SU-DHL-6 (cell line): ENCODE measurements at regions not wholly inside any gene's neighbourhood (a gene's known extent, or its start where the extent isn't known, plus 50 kb on each side); places are given as distances from the start of the nearest gene placed in this dataset.

Experiments
- H2AFZ ChIP-seq: fragments of 200-600 bp; sonication (generic); 2 replicates; pipeline ENCODE4 v1.6.1; 2014; ENCODE audit warnings: low read depth, mild to moderate bottlenecking, moderate library complexity, mixed read lengths, antibody characterized with exemption, low read length; ENCODE audit not compliant: severe bottlenecking
- H3F3A ChIP-seq: fragments of 200-600 bp; shearing (Covaris generic); 2 replicates; pipeline ENCODE4 v1.6.0; 2016; ENCODE audit warnings: antibody characterized with exemption, mild to moderate bottlenecking; ENCODE audit not compliant: insufficient read depth
- H3K27ac ChIP-seq: fragments of 200-600 bp; sonication (generic); 2 replicates; pipeline ENCODE4 v1.5.1; 2016; ENCODE audit warnings: low read depth, mild to moderate bottlenecking, low read length, moderate library complexity, mixed read lengths
- H3K27me3 ChIP-seq: fragments of 200-600 bp; sonication (generic), shearing (Covaris generic); 2 replicates; pipeline ENCODE4 v1.6.0; 2014; ENCODE audit warnings: mild to moderate bottlenecking, low read length
- H3K36me3 ChIP-seq: fragments of 200-600 bp; sonication (generic); 2 replicates; pipeline ENCODE4 v1.6.1; 2014; ENCODE audit warnings: mild to moderate bottlenecking, low read length, mixed read lengths
- H3K4me2 ChIP-seq: fragments of 300-600, 200-600 bp; shearing (Covaris generic), sonication (generic); 2 replicates; pipeline ENCODE4 v1.6.0; 2014; ENCODE audit warnings: low read length, low read depth, mild to moderate bottlenecking; ENCODE audit not compliant: poor library complexity, severe bottlenecking
- H3K4me3 ChIP-seq: fragments of 200-600 bp; sonication (generic); 2 replicates; pipeline ENCODE4 v1.5.1; 2014; ENCODE audit warnings: antibody characterized with exemption, low read length, mild to moderate bottlenecking, mixed read lengths; ENCODE audit not compliant: insufficient read depth, poor library complexity, severe bottlenecking
- H3K79me2 ChIP-seq: fragments of 200-600 bp; sonication (generic); 2 replicates; pipeline ENCODE4 v1.6.1; 2014; ENCODE audit warnings: mild to moderate bottlenecking, low read length, moderate library complexity; ENCODE audit not compliant: insufficient read depth
- H3K9ac ChIP-seq: fragments of 200-600 bp; sonication (generic); 2 replicates; pipeline ENCODE4 v1.7.0; 2014; ENCODE audit warnings: mild to moderate bottlenecking, low read length
- H3K9me2 ChIP-seq: fragments of 200-600 bp; sonication (generic); replicated peaks from 2 replicates; pipeline ENCODE4 v1.6.1; 2014; ENCODE audit warnings: low read length; ENCODE audit not compliant: insufficient read depth
- H3K9me3 ChIP-seq: fragments of 200-600 bp; sonication (generic); 2 replicates; pipeline ENCODE4 v1.6.1; 2014; ENCODE audit warnings: low read length, mixed read lengths; ENCODE audit not compliant: insufficient read depth
- H4K20me1 ChIP-seq: fragments of 200-600 bp; sonication (generic); 2 replicates; pipeline ENCODE4 v1.6.1; 2014; ENCODE audit warnings: low read depth, mild to moderate bottlenecking, antibody characterized with exemption, low read length, moderate library complexity, mixed read lengths
- EZH2phosphoT487 ChIP-seq: fragments of 200-600 bp; sonication (generic), shearing (Covaris generic); conservative IDR thresholded peaks from 2 replicates; pipeline ENCODE4 v1.6.1; 2018; ENCODE audit warnings: mild to moderate bottlenecking, antibody characterized with exemption, low read length, moderate library complexity, mixed read lengths
- TF ChIP-seq, protein P1 (sequence below): fragments of 200-600 bp; sonication (generic); IDR thresholded peaks from one replicate; pipeline ENCODE4 v1.5.1; 2017; ENCODE audit warnings: antibody characterized with exemption, mild to moderate bottlenecking, low read length, moderate library complexity; ENCODE audit not compliant: insufficient read depth, poor library complexity, severe bottlenecking

DNA sequence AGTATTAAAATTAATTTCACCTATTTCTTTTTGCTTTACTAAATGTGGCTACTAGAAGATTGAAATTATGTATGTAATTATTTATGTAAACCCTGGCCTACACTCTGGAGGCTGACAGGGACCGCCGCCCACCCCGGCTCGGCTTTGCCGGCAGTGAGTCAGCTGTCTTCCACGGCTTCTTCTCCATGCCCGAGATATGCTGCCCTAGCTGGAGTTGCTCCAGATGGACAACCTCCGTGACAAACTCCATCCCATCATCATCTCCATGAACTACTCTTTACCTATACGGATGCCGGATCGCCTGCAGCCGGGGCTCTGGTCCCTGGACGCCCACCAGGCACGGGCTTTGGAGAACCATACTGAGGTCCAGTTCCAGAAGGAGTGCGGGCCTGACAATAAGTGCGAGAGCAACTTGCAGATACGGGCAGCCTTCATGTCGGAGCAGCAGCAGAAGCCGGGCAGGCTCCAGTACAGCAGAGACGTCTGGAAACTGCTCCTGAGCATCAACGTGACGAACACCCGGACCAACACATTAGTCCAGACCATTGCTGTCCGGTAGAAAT, 86.9 kb upstream of the NID2 start:
- Histone ChIP-seq H3K27me3 (no peaks in the 10 kb centered on the region), H3K4me2 (no peak overlapping the region), H3K36me3 (no peaks in the 10 kb centered on the region), H3K9me3 (no peaks in the 10 kb centered on the region), H3K4me3 (no peak overlapping the region), H3F3A (no peaks in the 10 kb centered on the region), H3K9ac (no peak overlapping the region), H2AFZ (no peak overlapping the region), H3K27ac (no peak overlapping the region), H4K20me1 (no peaks in the 10 kb centered on the region), H3K9me2 (no peaks in the 10 kb centered on the region), H3K79me2 (no peaks in the 10 kb centered on the region)
- TF ChIP-seq, protein P1, sequence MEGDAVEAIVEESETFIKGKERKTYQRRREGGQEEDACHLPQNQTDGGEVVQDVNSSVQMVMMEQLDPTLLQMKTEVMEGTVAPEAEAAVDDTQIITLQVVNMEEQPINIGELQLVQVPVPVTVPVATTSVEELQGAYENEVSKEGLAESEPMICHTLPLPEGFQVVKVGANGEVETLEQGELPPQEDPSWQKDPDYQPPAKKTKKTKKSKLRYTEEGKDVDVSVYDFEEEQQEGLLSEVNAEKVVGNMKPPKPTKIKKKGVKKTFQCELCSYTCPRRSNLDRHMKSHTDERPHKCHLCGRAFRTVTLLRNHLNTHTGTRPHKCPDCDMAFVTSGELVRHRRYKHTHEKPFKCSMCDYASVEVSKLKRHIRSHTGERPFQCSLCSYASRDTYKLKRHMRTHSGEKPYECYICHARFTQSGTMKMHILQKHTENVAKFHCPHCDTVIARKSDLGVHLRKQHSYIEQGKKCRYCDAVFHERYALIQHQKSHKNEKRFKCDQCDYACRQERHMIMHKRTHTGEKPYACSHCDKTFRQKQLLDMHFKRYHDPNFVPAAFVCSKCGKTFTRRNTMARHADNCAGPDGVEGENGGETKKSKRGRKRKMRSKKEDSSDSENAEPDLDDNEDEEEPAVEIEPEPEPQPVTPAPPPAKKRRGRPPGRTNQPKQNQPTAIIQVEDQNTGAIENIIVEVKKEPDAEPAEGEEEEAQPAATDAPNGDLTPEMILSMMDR = no peak
- TF ChIP-seq EZH2phosphoT487 = no peak

DNA sequence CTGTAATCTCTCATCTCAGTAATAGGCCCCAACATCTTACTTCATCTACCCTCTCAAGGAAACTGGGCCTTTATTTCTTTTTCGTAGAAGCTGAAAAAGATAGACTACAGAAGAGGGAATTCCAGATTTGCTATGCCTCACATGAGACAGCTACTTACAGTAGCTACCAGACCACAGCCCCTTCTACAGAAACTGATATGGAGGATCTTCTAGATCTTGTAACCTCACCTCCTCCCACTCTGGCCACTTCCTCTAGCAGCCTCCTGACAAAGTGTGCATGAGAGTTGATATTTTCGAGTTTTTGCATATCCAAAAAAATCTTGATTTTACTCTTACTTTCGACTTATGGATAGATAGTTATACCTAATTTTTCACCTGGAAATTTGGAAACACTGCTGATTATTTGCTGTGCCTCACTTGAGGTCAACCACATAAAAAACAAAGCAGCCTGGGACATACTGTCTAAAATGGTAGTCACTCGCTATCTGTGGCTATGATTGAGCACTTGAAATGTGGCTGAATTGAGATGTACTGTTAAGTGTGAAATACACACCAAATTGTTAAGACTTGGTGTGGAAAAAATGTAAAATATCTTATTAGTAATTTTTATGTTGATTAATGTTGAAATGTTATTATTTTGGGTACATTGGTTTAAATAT, 86.3 kb upstream of the NID2 start:
- H3K36me3 ChIP-seq = no peaks in the 10 kb centered on the region
- TF ChIP-seq, protein P1 = no peak
- no peaks in the 10 kb centered on the region for H3K79me2 ChIP-seq
- no peak overlapping the region for H3K27ac ChIP-seq
- peak overlapping the region; percentile 47 for H2AFZ ChIP-seq
- H3K4me2 ChIP-seq = no peak overlapping the region
- H3F3A ChIP-seq = no peaks in the 10 kb centered on the region
- H4K20me1 ChIP-seq = no peaks in the 10 kb centered on the region
- H3K4me3 ChIP-seq = no peak overlapping the region
- no peaks in the 10 kb centered on the region for H3K9me2 ChIP-seq
- no peaks in the 10 kb centered on the region for H3K27me3 ChIP-seq
- H3K9ac ChIP-seq = no peak overlapping the region
- no peaks in the 10 kb centered on the region for H3K9me3 ChIP-seq

DNA sequence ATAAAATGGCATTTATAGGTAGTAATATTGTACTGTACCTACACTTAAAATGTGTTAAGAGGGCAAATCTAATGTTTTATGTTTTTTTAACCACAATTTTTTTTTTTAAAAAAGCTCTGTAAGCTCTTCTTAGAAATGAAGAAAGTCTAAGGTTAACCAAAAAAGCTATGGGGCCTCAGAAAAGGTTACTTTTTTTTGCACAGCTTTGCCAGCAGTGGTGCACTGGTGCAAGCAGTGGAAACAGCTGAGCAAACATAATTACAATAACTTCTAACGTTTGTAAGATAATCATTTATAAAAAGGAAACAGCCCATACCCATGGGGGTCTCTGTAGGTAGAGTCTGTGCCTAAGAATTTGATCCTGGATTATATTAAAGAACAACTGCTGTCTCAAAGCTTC, 85.1 kb upstream of the NID2 start:
- Histone ChIP-seq H3K27me3 (no peaks in the 10 kb centered on the region), H3K9ac (no peak overlapping the region), H3K9me3 (no peaks in the 10 kb centered on the region), H4K20me1 (no peaks in the 10 kb centered on the region), H2AFZ (peak overlapping the region; percentile 47), H3F3A (no peaks in the 10 kb centered on the region), H3K4me3 (no peak overlapping the region), H3K36me3 (no peaks in the 10 kb centered on the region), H3K27ac (no peak overlapping the region), H3K4me2 (peak overlapping the region; percentile 23), H3K9me2 (no peaks in the 10 kb centered on the region), H3K79me2 (no peaks in the 10 kb centered on the region)
- TF ChIP-seq, protein P1 = no peak
- no peak for TF ChIP-seq EZH2phosphoT487
